H1 (cell line): ENCODE measurements at regions not wholly inside any gene's neighbourhood (a gene's known extent, or its start where the extent isn't known, plus 50 kb on each side); places are given as distances from the start of the nearest gene placed in this dataset.

Source experiments
- CTCF ChIA-PET: fragments of 300-600 bp; sonication (Branson Sonifier 250); formaldehyde crosslinking; loops from one replicate; lab custom pipeline; 2021; ENCODE audit not compliant: partially characterized antibody; lab: Charles Lee
- POLR2A ChIA-PET: fragments of 300-600 bp; sonication (Branson Sonifier 250); formaldehyde crosslinking; loops from one replicate; lab custom pipeline; 2021; ENCODE audit warnings: inconsistent platforms; ENCODE audit not compliant: partially characterized antibody; lab: Charles Lee
- DNase-seq, 2 experiments: peaks; one replicate each; pipeline versions ENCODE4 v3.0.0 to v3.0.0-alpha.2; 2010 to 2022; ENCODE audit warnings: low spot score in 2 of 2, low read depth in 1 of 2, mixed read lengths in 1 of 2
- FAIRE-seq: peaks from 2 replicates; lab custom pipeline; 2011; peaks lifted over from hg19 to GRCh38; lab: Jason Lieb, UNC
- H2AFZ ChIP-seq: 2 replicates; pipeline ENCODE4 v1.8.1; 2012; ENCODE audit warnings: low read length, inconsistent platforms
- H2AK5ac ChIP-seq: 2 replicates; pipeline ENCODE4 v1.6.1; 2013; ENCODE audit warnings: low read depth, low read length
- H2BK120ac ChIP-seq: replicated peaks from 2 replicates; pipeline ENCODE3; 2013; ENCODE audit warnings: low read depth, low read length, inconsistent platforms
- H2BK12ac ChIP-seq: 2 replicates; pipeline ENCODE4 v1.6.1; 2013; ENCODE audit warnings: low read depth, low read length
- H2BK15ac ChIP-seq: 2 replicates; pipeline ENCODE4 v1.6.1; 2013; ENCODE audit warnings: low read length
- H2BK20ac ChIP-seq: 2 replicates; pipeline ENCODE4 v1.6.1; 2013; ENCODE audit warnings: low read length
- H2BK5ac ChIP-seq: 2 replicates; pipeline ENCODE4 v1.6.1; 2013; ENCODE audit warnings: low read depth, low read length
- H3K14ac ChIP-seq: 2 replicates; pipeline ENCODE4 v1.6.1; 2013; ENCODE audit warnings: inconsistent platforms; ENCODE audit not compliant: insufficient read length
- H3K18ac ChIP-seq: 2 replicates; pipeline ENCODE4 v1.6.1; 2013; ENCODE audit warnings: low read length; ENCODE audit errors: extremely low read depth
- H3K23ac ChIP-seq: 2 replicates; pipeline ENCODE4 v1.6.1; 2013; ENCODE audit warnings: inconsistent platforms; ENCODE audit not compliant: insufficient read length
- H3K23me2 ChIP-seq: 2 replicates; pipeline ENCODE4 v1.6.1; 2013; ENCODE audit warnings: low read depth, low read length
- H3K27ac ChIP-seq: 2 replicates; pipeline ENCODE4 v1.6.1; 2011; ENCODE audit warnings: low read depth, low read length, inconsistent platforms
- H3K27me3 ChIP-seq, 4 experiments: replicated peaks in 1 of 4; 1 replicate in 1 of 4; 2 replicates in 3 of 4; pipeline versions ENCODE4 v1.6.1 to v1.8.1; 2011 to 2013; ENCODE audit warnings: low read length in 3 of 4, mild to moderate bottlenecking in 3 of 4, inconsistent platforms in 2 of 4, mixed read lengths in 2 of 4, moderate library complexity in 1 of 4; ENCODE audit not compliant: control insufficient read depth in 3 of 4, insufficient read depth in 3 of 4; ENCODE audit errors: extremely low read depth in 1 of 4
- H3K36me3 ChIP-seq, 4 experiments: 2 replicates each; pipeline versions ENCODE4 v1.6.1 to v1.8.1; 2011 to 2013; ENCODE audit warnings: mild to moderate bottlenecking in 4 of 4, low read length in 3 of 4, moderate library complexity in 2 of 4, control low read depth in 1 of 4, inconsistent platforms in 1 of 4; ENCODE audit not compliant: insufficient read depth in 4 of 4, control insufficient read depth in 2 of 4
- H3K4ac ChIP-seq: replicated peaks from 2 replicates; pipeline ENCODE3; 2013; ENCODE audit warnings: low read length, low read depth, mixed read lengths, inconsistent platforms; ENCODE audit not compliant: insufficient read length
- H3K4me1 ChIP-seq, 4 experiments: replicated peaks in 1 of 4; 1 replicate in 1 of 4; 2 replicates in 3 of 4; pipeline versions ENCODE4 v1.6.1 to v1.8.1; 2011 to 2013; ENCODE audit warnings: low read length in 3 of 4, inconsistent platforms in 2 of 4, mixed read lengths in 1 of 4; ENCODE audit not compliant: insufficient read depth in 4 of 4, control insufficient read depth in 3 of 4
- H3K4me2 ChIP-seq, 2 experiments: 2 replicates each; pipeline versions ENCODE4 v1.6.1 to v1.8.1; 2011 to 2013; ENCODE audit warnings: low read depth in 2 of 2, low read length in 2 of 2, control low read depth in 1 of 2, inconsistent platforms in 1 of 2, mild to moderate bottlenecking in 1 of 2; ENCODE audit not compliant: insufficient read depth in 1 of 2
- H3K4me3 ChIP-seq, 4 experiments: fragments of 200-600, 300-600 bp in 1 of 4; sonication (generic), shearing (Covaris generic), sonication (Bioruptor Twin) in 1 of 4; 2 replicates each; pipeline versions ENCODE4 v1.5.1 to v1.8.1; 2011 to 2016; ENCODE audit warnings: low read length in 4 of 4, low read depth in 3 of 4, control low read depth in 2 of 4, inconsistent platforms in 2 of 4, mild to moderate bottlenecking in 2 of 4, mixed read lengths in 1 of 4, moderate library complexity in 1 of 4; ENCODE audit not compliant: insufficient read depth in 2 of 4; ENCODE audit errors: extremely low read depth in 1 of 4
- H3K56ac ChIP-seq: replicated peaks from 2 replicates; pipeline ENCODE3; 2013; ENCODE audit warnings: low read depth, mild to moderate bottlenecking, mixed read lengths, low read length, inconsistent platforms; ENCODE audit not compliant: insufficient read length
- H3K79me1 ChIP-seq: 2 replicates; pipeline ENCODE4 v1.6.1; 2013; ENCODE audit warnings: low read depth, low read length, control low read depth
- H3K79me2 ChIP-seq, 2 experiments: 2 replicates each; pipeline versions ENCODE4 v1.6.1 to v1.8.1; 2012 to 2013; ENCODE audit warnings: low read length in 2 of 2, mild to moderate bottlenecking in 2 of 2, inconsistent platforms in 1 of 2; ENCODE audit not compliant: insufficient read depth in 2 of 2, control insufficient read depth in 1 of 2
- H3K9ac ChIP-seq, 4 experiments: replicated peaks in 1 of 4; 1 replicate in 1 of 4; 2 replicates in 3 of 4; pipeline versions ENCODE4 v1.6.1 to v1.8.1; 2011 to 2013; ENCODE audit warnings: low read depth in 3 of 4, low read length in 3 of 4, control low read depth in 2 of 4, mild to moderate bottlenecking in 2 of 4, moderate library complexity in 2 of 4, inconsistent platforms in 1 of 4; ENCODE audit errors: extremely low read depth in 1 of 4
- H3K9me3 ChIP-seq, 2 experiments: 2 replicates each; pipeline versions ENCODE4 v1.6.1 to v1.8.1; 2012 to 2013; ENCODE audit warnings: mild to moderate bottlenecking in 2 of 2, moderate library complexity in 2 of 2, control low read depth in 1 of 2, inconsistent platforms in 1 of 2, low read depth in 1 of 2, low read length in 1 of 2, mixed read lengths in 1 of 2; ENCODE audit not compliant: insufficient read depth in 2 of 2
- H4K20me1 ChIP-seq, 2 experiments: replicated peaks in 1 of 2; 2 replicates each; pipeline versions ENCODE3 to v1.8.1; 2011 to 2013; ENCODE audit warnings: inconsistent platforms in 2 of 2, low read length in 2 of 2, mild to moderate bottlenecking in 1 of 2; ENCODE audit not compliant: insufficient read depth in 2 of 2, control insufficient read depth in 1 of 2
- H4K5ac ChIP-seq: 2 replicates; pipeline ENCODE4 v1.6.1; 2013; ENCODE audit warnings: low read length, low read depth, mixed read lengths, inconsistent platforms; ENCODE audit not compliant: insufficient read length
- H4K8ac ChIP-seq: 2 replicates; pipeline ENCODE4 v1.8.0; 2013; ENCODE audit warnings: mild to moderate bottlenecking, moderate library complexity, low read length, inconsistent platforms; ENCODE audit not compliant: insufficient read depth; ENCODE audit errors: extremely low read depth
- H4K91ac ChIP-seq: replicated peaks from 2 replicates; pipeline ENCODE3; 2013; ENCODE audit warnings: low read length, mixed read lengths, inconsistent platforms; ENCODE audit not compliant: insufficient read length
- BRCA1 ChIP-seq: IDR thresholded peaks from 2 replicates; pipeline ENCODE4 v1.6.1; 2012; ENCODE audit warnings: low read depth, low read length, improper control_type of control experiment
- KDM4A ChIP-seq: IDR thresholded peaks from one replicate; pipeline ENCODE4 v1.7.1; 2012; ENCODE audit warnings: low read depth, mild to moderate bottlenecking, moderate library complexity, low read length, inconsistent platforms; ENCODE audit not compliant: severe bottlenecking
- SP4 ChIP-seq: IDR thresholded peaks from 2 replicates; pipeline ENCODE4 v1.6.1; 2012; ENCODE audit warnings: low read length, inconsistent platforms
- WGBS, 2 experiments: shearing (Covaris generic) in 1 of 2; methylation state at CpG; one replicate each; pipeline versions ENCODE4 v1.1.6 to v1.1.7; 2013 to 2015; ENCODE audit warnings: low lambda C conversion rate in 2 of 2, mixed read lengths in 2 of 2, inconsistent platforms in 1 of 2, low coverage in 1 of 2, missing lambda C conversion rate in 1 of 2; ENCODE audit not compliant: insufficient replicate concordance in 2 of 2, insufficient coverage in 1 of 2, insufficient read length in 1 of 2; ENCODE audit errors: extremely low coverage in 1 of 2, missing lambda C conversion rate in 1 of 2; 5-methylcytosine and 5-hydroxymethylcytosine counted together

DNA sequence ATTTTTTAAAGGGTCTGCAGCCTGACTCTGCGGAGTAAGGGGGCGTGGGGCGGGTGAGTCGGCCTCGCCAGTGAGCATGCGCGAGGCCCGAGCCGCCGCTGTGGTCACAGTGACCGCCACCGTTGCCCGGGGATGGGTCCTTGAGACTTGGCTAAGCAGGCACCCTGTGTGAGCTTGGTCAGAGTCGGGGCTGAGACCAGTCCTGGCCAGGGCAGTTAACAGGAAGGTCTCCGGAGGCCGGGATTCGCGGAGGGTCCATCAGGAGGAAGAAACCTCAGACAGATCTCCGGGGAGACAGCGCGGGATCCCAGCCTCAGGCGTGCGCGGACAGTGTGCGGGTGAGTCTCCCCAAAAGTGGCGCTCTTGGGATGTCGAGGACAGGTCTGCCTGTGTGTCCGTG, 1384.4 kb upstream of the PCDH10 start:
- peaks cover 0 to 15% of the 10 kb centered on the region in 2 experiments; a peak in 1 of 4 replicates for H3K9me3 ChIP-seq
- TF ChIP-seq BRCA1 (no peak), SP4 (no peak), KDM4A (no peak)
- TF ChIP-seq, all 59 proteins: peak for 0
- Histone ChIP-seq H2BK120ac (no peak overlapping the region), H3K27ac (no peak overlapping the region), H3K79me1 (no peaks in the 10 kb centered on the region), H3K27me3 (no peaks in the 10 kb centered on the region), H3K36me3 (no peaks in the 10 kb centered on the region), H3K14ac (no peak overlapping the region), H3K9ac (no peak overlapping the region), H3K79me2 (no peaks in the 10 kb centered on the region), H2BK20ac (no peak overlapping the region), H4K8ac (no peak overlapping the region), H3K23me2 (no peaks in the 10 kb centered on the region), H2BK15ac (no peak overlapping the region), H4K5ac (no peak overlapping the region), H2BK5ac (no peak overlapping the region), H2AK5ac (no peak overlapping the region), H3K4me1 (no peaks in the 10 kb centered on the region), H3K23ac (no peak overlapping the region), H3K56ac (no peak overlapping the region), H4K20me1 (no peaks in the 10 kb centered on the region), H3K4me3 (no peak overlapping the region), H2BK12ac (no peak overlapping the region), H3K4me2 (no peak overlapping the region), H4K91ac (no peak overlapping the region), H3K18ac (no peak overlapping the region), H3K4ac (no peak overlapping the region), H2AFZ (no peak overlapping the region)
- DNase-seq, result no peak
- FAIRE-seq, result no peak
- WGBS, 2 experiments, result 98% methylated on average over 13 of the region's 28 CpGs; no CpG with 5 or more reads in 1 of the 2 experiments
- CTCF ChIA-PET, result interaction anchor here (0.6 kb wide), 1 partner anchor 1944 kb away, joined by 7 read pairs; no protein-coding TSS in a partner anchor
- POLR2A ChIA-PET, result no interaction called here
